HEK293 (cell line): ENCODE measurements at regions not wholly inside any gene's neighbourhood (a gene's known extent, or its start where the extent isn't known, plus 50 kb on each side); places are given as distances from the start of the nearest gene placed in this dataset.
A peak's percentile ranks its signal among the peaks of the same experiment; 100 is the strongest.

Experiments used
- CTCF ChIA-PET: fragments of 350-600 bp; formaldehyde crosslinking; extraction: SDS; loops from one replicate; lab custom pipeline; 2021; ENCODE audit warnings: antibody characterized with exemption; lab: Yijun Ruan, JAX
- POLR2A ChIA-PET: fragments of 300-600 bp; formaldehyde crosslinking; extraction: SDS; loops from one replicate; lab custom pipeline; 2020; ENCODE audit warnings: antibody characterized with exemption, inconsistent platforms; lab: Yijun Ruan, JAX
- H3K27ac ChIP-seq: fragments of 200-500 bp; sonication (Bioruptor generic); 2 replicates; pipeline ENCODE4 v1.5.1; 2014; ENCODE audit warnings: low read depth, low read length, control low read depth, inconsistent platforms; ENCODE audit errors: extremely low read depth
- H3K36me3 ChIP-seq, 2 experiments: fragments of 200-500 bp in 1 of 2; sonication (Bioruptor generic) in 1 of 2; 1 replicate in 1 of 2; 2 replicates in 1 of 2; pipeline ENCODE4 v1.5.1; 2014 to 2017; ENCODE audit warnings: inconsistent platforms in 2 of 2, low read length in 2 of 2; ENCODE audit not compliant: control insufficient read depth in 2 of 2, insufficient read depth in 1 of 2
- H3K4me1 ChIP-seq: fragments of 200-500 bp; sonication (Bioruptor generic); 2 replicates; pipeline ENCODE4 v1.5.1; 2014; ENCODE audit warnings: mild to moderate bottlenecking, low read length, inconsistent platforms; ENCODE audit not compliant: control insufficient read depth, insufficient read depth
- H3K4me3 ChIP-seq: 2 replicates; pipeline ENCODE4 v1.5.1; 2011; ENCODE audit warnings: low read depth, mild to moderate bottlenecking, control low read depth, low read length, moderate library complexity
- H3K9me3 ChIP-seq: fragments of 200-500 bp; sonication (Bioruptor generic); 2 replicates; pipeline ENCODE4 v1.5.1; 2014; ENCODE audit warnings: low read depth, low read length, inconsistent platforms; ENCODE audit not compliant: control insufficient read depth, insufficient read depth
- EGR2 ChIP-seq: fragments of 450-650 bp; formaldehyde crosslinking; IDR thresholded peaks from 2 replicates; pipeline ENCODE4 v1.5.1; 2016; ENCODE audit warnings: low read depth, missing biosample characterization, missing genetic modification characterization
- GLIS2 ChIP-seq: fragments of 450-650 bp; formaldehyde crosslinking; IDR thresholded peaks from 2 replicates; pipeline ENCODE4 v1.5.1; 2016; ENCODE audit warnings: missing biosample characterization, missing genetic modification characterization
- KLF1 ChIP-seq: fragments of 450-650 bp; formaldehyde crosslinking; IDR thresholded peaks from 2 replicates; pipeline ENCODE4 v1.5.1; 2016; ENCODE audit warnings: missing biosample characterization, missing genetic modification characterization
- MYNN ChIP-seq: fragments of 450-650 bp; formaldehyde crosslinking; IDR thresholded peaks from 2 replicates; pipeline ENCODE4 v1.5.1; 2016; ENCODE audit warnings: missing biosample characterization, missing genetic modification characterization, borderline replicate concordance
- SALL2 ChIP-seq: fragments of 450-650 bp; formaldehyde crosslinking; IDR thresholded peaks from 2 replicates; pipeline ENCODE4 v1.5.0; 2017; ENCODE audit warnings: missing biosample characterization, mild to moderate bottlenecking, missing genetic modification characterization, borderline replicate concordance
- SP7 ChIP-seq: fragments of 450-650 bp; formaldehyde crosslinking; IDR thresholded peaks from 2 replicates; pipeline ENCODE4 v1.5.1; 2016; ENCODE audit warnings: missing biosample characterization, missing genetic modification characterization
- ZBTB10 ChIP-seq: fragments of 450-650 bp; formaldehyde crosslinking; IDR thresholded peaks from 2 replicates; pipeline ENCODE4 v1.5.1; 2016; ENCODE audit warnings: missing biosample characterization, missing genetic modification characterization
- ZBTB11 ChIP-seq: fragments of 450-650 bp; formaldehyde crosslinking; conservative IDR thresholded peaks from 2 replicates; pipeline ENCODE4 v1.5.1; 2016; ENCODE audit warnings: low read depth, missing biosample characterization, missing genetic modification characterization
- ZBTB21 ChIP-seq: fragments of 450-650 bp; formaldehyde crosslinking; IDR thresholded peaks from 2 replicates; pipeline ENCODE4 v1.5.1; 2017; ENCODE audit warnings: missing biosample characterization, missing genetic modification characterization
- ZEB2 ChIP-seq: fragments of 450-650 bp; formaldehyde crosslinking; IDR thresholded peaks from 2 replicates; pipeline ENCODE4 v1.5.1; 2016; ENCODE audit warnings: missing biosample characterization, missing genetic modification characterization
- ZFHX2 ChIP-seq: fragments of 450-650 bp; formaldehyde crosslinking; conservative IDR thresholded peaks from 2 replicates; pipeline ENCODE4 v1.5.1; 2016; ENCODE audit warnings: missing biosample characterization, missing genetic modification characterization
- ZNF140 ChIP-seq: fragments of 450-650 bp; formaldehyde crosslinking; IDR thresholded peaks from 2 replicates; pipeline ENCODE4 v1.5.1; 2016; ENCODE audit warnings: missing biosample characterization, missing genetic modification characterization
- ZNF26 ChIP-seq: fragments of 450-650 bp; formaldehyde crosslinking; IDR thresholded peaks from 2 replicates; pipeline ENCODE4 v1.5.1; 2016; ENCODE audit warnings: missing biosample characterization, missing genetic modification characterization
- ZNF311 ChIP-seq: fragments of 450-650 bp; formaldehyde crosslinking; IDR thresholded peaks from 2 replicates; pipeline ENCODE4 v1.5.1; 2017; ENCODE audit warnings: missing biosample characterization, missing genetic modification characterization, borderline replicate concordance
- ZNF335 ChIP-seq: fragments of 450-650 bp; formaldehyde crosslinking; conservative IDR thresholded peaks from 2 replicates; pipeline ENCODE4 v1.5.1; 2016; ENCODE audit warnings: missing biosample characterization, missing genetic modification characterization
- ZNF426 ChIP-seq: fragments of 450-650 bp; formaldehyde crosslinking; IDR thresholded peaks from 2 replicates; pipeline ENCODE4 v1.5.1; 2017; ENCODE audit warnings: missing biosample characterization, missing genetic modification characterization, mild to moderate bottlenecking, inconsistent platforms, moderate library complexity
- ZNF561 ChIP-seq: fragments of 450-650 bp; IDR thresholded peaks from 2 replicates; pipeline ENCODE4 v1.5.1; 2018; ENCODE audit warnings: missing biosample characterization, missing genetic modification characterization, borderline replicate concordance
- ZNF621 ChIP-seq: fragments of 450-650 bp; formaldehyde crosslinking; IDR thresholded peaks from 2 replicates; pipeline ENCODE4 v1.5.1; 2017; ENCODE audit warnings: missing biosample characterization, missing genetic modification characterization
- ZNF658 ChIP-seq: fragments of 450-650 bp; formaldehyde crosslinking; IDR thresholded peaks from 2 replicates; pipeline ENCODE4; 2016; ENCODE audit warnings: missing biosample characterization, missing genetic modification characterization
- ZNF777 ChIP-seq: fragments of 450-650 bp; formaldehyde crosslinking; IDR thresholded peaks from 2 replicates; pipeline ENCODE4 v1.5.1; 2017; ENCODE audit warnings: missing biosample characterization, missing genetic modification characterization, borderline replicate concordance
- ZSCAN23 ChIP-seq: fragments of 450-650 bp; formaldehyde crosslinking; IDR thresholded peaks from 2 replicates; pipeline ENCODE4 v1.5.1; 2016; ENCODE audit warnings: missing biosample characterization, missing genetic modification characterization

GRCh38 chr1:201653233-201653632 is 114.3 kb downstream of the NAV1 start (continued):
- TF ChIP-seq ZNF140 (tag by site-specific recombination) = no peak
- no peak for TF ChIP-seq ZBTB21 (tag by site-specific recombination)
- no peak for TF ChIP-seq ZNF561 (tag by site-specific recombination)
- TF ChIP-seq ZNF335 (tag by site-specific recombination) = no peak
- TF ChIP-seq, all 188 proteins: peak for 0

- Histone ChIP-seq H3K4me1 (peaks cover 4% of the 10 kb centered on the region), H3K9me3 (no peaks in the 10 kb centered on the region), H3K36me3 (no peaks in the 10 kb centered on the region), H3K27ac (no peak overlapping the region), H3K4me3 (no peak overlapping the region)
- TF ChIP-seq MYNN (tag by site-specific recombination) = no peak
- POLR2A ChIA-PET = no interaction called here
- CTCF ChIA-PET = no interaction called here
These were observed 115.0 kb downstream of the NAV1 start for GRCh38 chr1:201653883-201654282.

- CTCF ChIA-PET = interaction anchor here (0.7 to 1.3 kb wide), 4 partner anchors 17 to 546 kb away, joined by 3 to 4 read pairs (median 4); no protein-coding TSS in a partner anchor
- POLR2A ChIA-PET = no interaction called here
- TF ChIP-seq ZEB2 (tag by site-specific recombination) (no peak), SALL2 (no peak), ZNF561 (tag by site-specific recombination) (no peak), ZSCAN23 (tag by site-specific recombination) (no peak), ZNF658 (no peak), ZNF26 (no peak), GLIS2 (tag by site-specific recombination) (0 out of 2 replicates have a peak, but pooled peaks have one; percentile 9), SP7 (tag by site-specific recombination) (no peak), ZNF777 (tag by site-specific recombination) (no peak), ZFHX2 (tag by site-specific recombination) (peak; percentile 90), EGR2 (tag by site-specific recombination) (peak; percentile 72), ZBTB10 (tag by site-specific recombination) (no peak), ZBTB11 (no peak), ZNF426 (tag by site-specific recombination) (no peak), KLF1 (no peak), ZNF311 (tag by site-specific recombination) (no peak), ZNF621 (no peak)
- Histone ChIP-seq H3K27ac (no peak overlapping the region), H3K4me3 (no peak overlapping the region), H3K9me3 (no peaks in the 10 kb centered on the region), H3K4me1 (peaks cover 4% of the 10 kb centered on the region), H3K36me3 (no peaks in the 10 kb centered on the region)
These were observed 116.3 kb downstream of the NAV1 start for GRCh38 chr1:201655243-201655642.
